Kidney (tissue), 13 donors: ENCODE measurements at regions not wholly inside any gene's neighbourhood (a gene's known extent, or its start where the extent isn't known, plus 50 kb on each side); places are given as distances from the start of the nearest gene placed in this dataset.

Source experiments
- DNase-seq, 5 donors: peaks; one replicate each; pipeline ENCODE4 v3.0.0-alpha.2; 2013 to 2020
- FAIRE-seq: peaks from 2 replicates; lab custom pipeline; 2012; peaks lifted over from hg19 to GRCh38; lab: Jason Lieb, UNC
- H3K27ac ChIP-seq, 2 donors: one replicate each; pipeline ENCODE4 v1.7.0; 2013; ENCODE audit warnings: low read depth in 2 of 2, low read length in 2 of 2, inconsistent platforms in 1 of 2
- H3K27me3 ChIP-seq: one replicate; pipeline ENCODE4 v1.7.1; 2013; ENCODE audit warnings: low read length, inconsistent platforms; ENCODE audit not compliant: control insufficient read depth, insufficient read depth
- H3K36me3 ChIP-seq, 3 donors: one replicate each; pipeline versions ENCODE4 v1.7.0 to v1.7.1; 2013; ENCODE audit warnings: low read length in 3 of 3, control low read depth in 1 of 3, inconsistent platforms in 1 of 3; ENCODE audit not compliant: insufficient read depth in 3 of 3, control insufficient read depth in 2 of 3
- H3K4me1 ChIP-seq, 3 donors: one replicate each; pipeline versions ENCODE4 v1.7.0 to v1.7.1; 2013; ENCODE audit warnings: low read length in 3 of 3, inconsistent platforms in 1 of 3, low read depth in 1 of 3; ENCODE audit not compliant: control insufficient read depth in 2 of 3, insufficient read depth in 2 of 3
- H3K4me3 ChIP-seq, 3 donors: one replicate each; pipeline versions ENCODE4 v1.7.0 to v1.8.1; 2013; ENCODE audit warnings: low read length in 3 of 3, control low read depth in 1 of 3, inconsistent platforms in 1 of 3
- H3K9ac ChIP-seq, 3 donors: one replicate each; pipeline versions ENCODE4 v1.7.0 to v1.7.1; 2013; ENCODE audit warnings: low read length in 3 of 3, control low read depth in 1 of 3, inconsistent platforms in 1 of 3
- H3K9me3 ChIP-seq, 3 donors: one replicate each; pipeline versions ENCODE4 v1.7.0 to v1.7.1; 2013; ENCODE audit warnings: low read length in 3 of 3, control low read depth in 1 of 3, inconsistent platforms in 1 of 3; ENCODE audit not compliant: control insufficient read depth in 2 of 3, insufficient read depth in 1 of 3
- CTCF ChIP-seq: IDR thresholded peaks from 3 replicates; pipeline ENCODE4 v1.5.1; 2012; ENCODE audit warnings: mild to moderate bottlenecking, moderate library complexity, borderline replicate concordance; ENCODE audit not compliant: insufficient read depth; ENCODE audit errors: extremely low read depth
- intact Hi-C: fragments of 100-400 bp; cut with DNase I; formaldehyde crosslinking; loops from one replicate; pipeline ENCODE4 v1.11.1; 2022
- donor health status: control.
- donor health status: control.
- donor health status: control.
- donor health status: control.
- donor health status: control.
- donor health status: DM: yes; HTN: yes; CAD: no.
- donor health status: Normal renal cell carcinoma (clear cell type).

GRCh38 chr12:47350062-47350408 lies 270.3 kb upstream of the AMIGO2 start:
- no peak for TF ChIP-seq CTCF
- no peaks in the 10 kb centered on the region for H3K4me1 ChIP-seq
- intact Hi-C loops, result no loop called here
- H3K36me3 ChIP-seq, result no peaks in the 10 kb centered on the region
- DNase-seq (no peak), FAIRE-seq (no peak)
- no peaks in the 10 kb centered on the region for H3K27me3 ChIP-seq
- no peaks in the 10 kb centered on the region for H3K9me3 ChIP-seq
- H3K27ac ChIP-seq, result no peak overlapping the region
- H3K9ac ChIP-seq, result no peak overlapping the region
- no peak overlapping the region for H3K4me3 ChIP-seq

- no peaks in the 10 kb centered on the region for H3K4me1 ChIP-seq
- no peak overlapping the region for H3K4me3 ChIP-seq
- H3K27me3 ChIP-seq, result no peaks in the 10 kb centered on the region
- no peak for TF ChIP-seq CTCF
- H3K27ac ChIP-seq, result no peak overlapping the region
- no peak overlapping the region for H3K9ac ChIP-seq
- H3K9me3 ChIP-seq, result no peaks in the 10 kb centered on the region
- no peak for DNase-seq
- intact Hi-C loops, result no loop called here
- H3K36me3 ChIP-seq, result no peaks in the 10 kb centered on the region
- no peak for FAIRE-seq
These were observed 269.6 kb upstream of the AMIGO2 start for GRCh38 chr12:47349137-47350061.

GRCh38 chr12:47348206-47348605 lies 268.4 kb upstream of the AMIGO2 start:
- Histone ChIP-seq H3K36me3 (no peaks in the 10 kb centered on the region), H3K9me3 (no peaks in the 10 kb centered on the region), H3K4me1 (no peaks in the 10 kb centered on the region), H3K9ac (no peak overlapping the region), H3K27ac (no peak overlapping the region), H3K4me3 (no peak overlapping the region), H3K27me3 (no peaks in the 10 kb centered on the region)
- DNase-seq (no peak), FAIRE-seq (no peak)
- TF ChIP-seq CTCF, result no peak
- intact Hi-C loops, result no loop called here
